Suprapubic skin (tissue), 4 donors: ENCODE measurements at regions not wholly inside any gene's neighbourhood (a gene's known extent, or its start where the extent isn't known, plus 50 kb on each side); places are given as distances from the start of the nearest gene placed in this dataset.

Source experiments
- DNase-seq, 2 donors: peaks; one replicate each; pipeline ENCODE4 v3.0.0-alpha.2; 2019; ENCODE audit warnings: low spot score in 2 of 2
- H3K27ac ChIP-seq: fragments of 200-600 bp; sonication (generic); one replicate; pipeline ENCODE4 v1.5.1; 2019
- H3K27me3 ChIP-seq: fragments of 200-600 bp; sonication (generic); one replicate; pipeline ENCODE4 v1.5.1; 2019
- H3K36me3 ChIP-seq: fragments of 200-600 bp; sonication (generic); one replicate; pipeline ENCODE4 v1.5.1; 2019
- H3K4me1 ChIP-seq: fragments of 200-600 bp; sonication (generic); one replicate; pipeline ENCODE4 v1.5.1; 2019
- H3K4me3 ChIP-seq: fragments of 200-600 bp; sonication (generic); one replicate; pipeline ENCODE4 v1.5.1; 2019; ENCODE audit warnings: mild to moderate bottlenecking
- H3K9me3 ChIP-seq: fragments of 200-600 bp; sonication (generic); one replicate; pipeline ENCODE4 v1.5.1; 2019
- CTCF ChIP-seq, 2 donors: fragments of 200-600 bp in 1 of 2; fragments of 450-650 bp in 1 of 2; sonication (generic) in 1 of 2; IDR thresholded peaks; one replicate each; pipeline ENCODE4 v1.5.1; 2016 to 2019; ENCODE audit warnings: antibody characterized with exemption in 2 of 2, mild to moderate bottlenecking in 1 of 2, moderate library complexity in 1 of 2
- EP300 ChIP-seq: sonication (generic); formaldehyde crosslinking; IDR thresholded peaks from one replicate; pipeline ENCODE4 v1.6.1; 2017; ENCODE audit warnings: antibody characterized with exemption
- POLR2A ChIP-seq, 2 donors: fragments of 450-650 bp; IDR thresholded peaks; one replicate each; pipeline ENCODE4 v1.6.1; 2017; ENCODE audit warnings: antibody characterized with exemption in 2 of 2, mild to moderate bottlenecking in 2 of 2, moderate library complexity in 2 of 2
- POLR2AphosphoS5 ChIP-seq, 3 donors: sonication (generic); formaldehyde crosslinking; IDR thresholded peaks; one replicate each; pipeline ENCODE4 v1.6.1; 2017; ENCODE audit warnings: antibody characterized with exemption in 3 of 3
- WGBS: methylation state at CpG from one replicate; pipeline ENCODE4 v1.1.5; 2018; 5-methylcytosine and 5-hydroxymethylcytosine counted together

- H3K27me3 ChIP-seq: no peaks in the 10 kb centered on the region
- H3K9me3 ChIP-seq: no peaks in the 10 kb centered on the region
- H3K36me3 ChIP-seq: no peaks in the 10 kb centered on the region
Observed at GRCh38 chr2:41149054-41149453, 697.2 kb upstream of the SLC8A1 start.

GRCh38 chr2:41151746-41152145 is 699.9 kb upstream of the SLC8A1 start:
- WGBS: 81% methylated on average over 4 of the region's 4 CpGs
- TF ChIP-seq POLR2A (IDR thresholded peaks at IDR 0.05) (no peak), EP300 (no peak), POLR2AphosphoS5 (IDR thresholded peaks at IDR 0.05) (no peak), CTCF (IDR thresholded peaks at IDR 0.05) (no peak)

More at GRCh38 chr2:41149054-41149453, 697.2 kb upstream of the SLC8A1 start:
- TF ChIP-seq EP300 (no peak), CTCF (IDR thresholded peaks at IDR 0.05) (no peak), POLR2AphosphoS5 (IDR thresholded peaks at IDR 0.05) (no peak), POLR2A (IDR thresholded peaks at IDR 0.05) (no peak)
- H3K27ac ChIP-seq: no peak overlapping the region
- no peak for DNase-seq
- H3K4me3 ChIP-seq: no peak overlapping the region
- H3K4me1 ChIP-seq: no peaks in the 10 kb centered on the region
- 82% methylated on average over 1 of the region's 1 CpG for WGBS

GRCh38 chr2:41152318-41152717 is 700.4 kb upstream of the SLC8A1 start:
- Histone ChIP-seq H3K9me3 (no peaks in the 10 kb centered on the region), H3K36me3 (no peaks in the 10 kb centered on the region), H3K4me1 (no peaks in the 10 kb centered on the region), H3K27ac (no peak overlapping the region), H3K27me3 (no peaks in the 10 kb centered on the region), H3K4me3 (no peak overlapping the region)
- no peak for DNase-seq
- TF ChIP-seq POLR2A (IDR thresholded peaks at IDR 0.05) (no peak), POLR2AphosphoS5 (IDR thresholded peaks at IDR 0.05) (no peak), CTCF (IDR thresholded peaks at IDR 0.05) (no peak), EP300 (no peak)

More at GRCh38 chr2:41151746-41152145, 699.9 kb upstream of the SLC8A1 start:
- Histone ChIP-seq H3K27me3 (no peaks in the 10 kb centered on the region), H3K27ac (no peak overlapping the region), H3K4me3 (no peak overlapping the region), H3K36me3 (no peaks in the 10 kb centered on the region), H3K4me1 (no peaks in the 10 kb centered on the region), H3K9me3 (no peaks in the 10 kb centered on the region)
- DNase-seq: no peak

- 71% methylated on average over 1 of the region's 1 CpG for WGBS
- Histone ChIP-seq H3K9me3 (no peaks in the 10 kb centered on the region), H3K4me1 (no peaks in the 10 kb centered on the region), H3K27me3 (no peaks in the 10 kb centered on the region), H3K27ac (no peak overlapping the region), H3K36me3 (no peaks in the 10 kb centered on the region), H3K4me3 (no peak overlapping the region)
- TF ChIP-seq POLR2A (IDR thresholded peaks at IDR 0.05) (no peak), POLR2AphosphoS5 (IDR thresholded peaks at IDR 0.05) (no peak), EP300 (no peak), CTCF (IDR thresholded peaks at IDR 0.05) (no peak)
- DNase-seq: no peak
Observed at GRCh38 chr2:41160439-41160838, 708.5 kb upstream of the SLC8A1 start.

- no peaks in the 10 kb centered on the region for H3K27me3 ChIP-seq
- no peaks in the 10 kb centered on the region for H3K4me1 ChIP-seq
- H3K36me3 ChIP-seq: no peaks in the 10 kb centered on the region
- H3K27ac ChIP-seq: no peak overlapping the region
- no peak for TF ChIP-seq EP300
- no peak for DNase-seq
- WGBS: 92% methylated on average over 2 of the region's 2 CpGs
- no peaks in the 10 kb centered on the region for H3K9me3 ChIP-seq
- H3K4me3 ChIP-seq: no peak overlapping the region
Observed at GRCh38 chr2:41167014-41167413, 715.1 kb upstream of the SLC8A1 start.

- DNase-seq: no peak
- 79% methylated on average over 2 of the region's 2 CpGs for WGBS
- no peaks in the 10 kb centered on the region for H3K9me3 ChIP-seq
- H3K27me3 ChIP-seq: no peaks in the 10 kb centered on the region
- H3K4me3 ChIP-seq: no peak overlapping the region
- no peak overlapping the region for H3K27ac ChIP-seq
- no peaks in the 10 kb centered on the region for H3K36me3 ChIP-seq
- H3K4me1 ChIP-seq: no peaks in the 10 kb centered on the region
- TF ChIP-seq POLR2AphosphoS5 (IDR thresholded peaks at IDR 0.05) (no peak), EP300 (no peak), POLR2A (IDR thresholded peaks at IDR 0.05) (no peak), CTCF (IDR thresholded peaks at IDR 0.05) (no peak)
Observed at GRCh38 chr2:41169744-41170143, 717.9 kb upstream of the SLC8A1 start.
